Vagina (tissue), 2 donors: ENCODE measurements at regions not wholly inside any gene's neighbourhood (a gene's known extent, or its start where the extent isn't known, plus 50 kb on each side); places are given as distances from the start of the nearest gene placed in this dataset.

Experiments used
- DNase-seq, 2 donors: peaks; one replicate each; pipeline ENCODE4 v3.0.0-alpha.2; 2017; ENCODE audit errors: extremely low spot score in 2 of 2
- H3K27ac ChIP-seq: fragments of 200-600 bp; sonication (generic); one replicate; pipeline ENCODE4 v1.5.1; 2019
- H3K27me3 ChIP-seq: fragments of 200-600 bp; sonication (generic); one replicate; pipeline ENCODE4 v1.5.1; 2019
- H3K36me3 ChIP-seq, 2 donors: fragments of 200-600 bp; sonication (generic); one replicate each; pipeline ENCODE4 v1.5.1; 2017 to 2019
- H3K4me1 ChIP-seq: fragments of 200-600 bp; sonication (generic); one replicate; pipeline ENCODE4 v1.5.1; 2019
- H3K4me3 ChIP-seq, 2 donors: fragments of 200-600 bp; sonication (generic); 1 replicate in 1 of 2; 2 replicates in 1 of 2; pipeline ENCODE4 v1.5.1; 2016 to 2019
- H3K9me3 ChIP-seq: fragments of 200-600 bp; sonication (generic); one replicate; pipeline ENCODE4 v1.5.1; 2019
- POLR2A ChIP-seq, 2 donors: fragments of 450-650 bp; IDR thresholded peaks; one replicate each; pipeline ENCODE4 v1.6.1; 2017; ENCODE audit warnings: antibody characterized with exemption in 2 of 2, mild to moderate bottlenecking in 2 of 2, moderate library complexity in 2 of 2
- POLR2AphosphoS5 ChIP-seq, 2 donors: sonication (generic); formaldehyde crosslinking; IDR thresholded peaks; one replicate each; pipeline ENCODE4 v1.9.0; 2017; ENCODE audit warnings: antibody characterized with exemption in 2 of 2, mild to moderate bottlenecking in 2 of 2, low read depth in 1 of 2; ENCODE audit not compliant: insufficient read depth in 1 of 2
- intact Hi-C: fragments of 100-400 bp; cut with DNase I; formaldehyde crosslinking; loops from one replicate; pipeline ENCODE4 v1.15.1; 2023
- TF ChIP-seq, protein P1 (sequence below), 3 experiments: fragments of 450-650 bp in 2 of 3; fragments of 200-600 bp in 1 of 3; sonication (generic) in 1 of 3; IDR thresholded peaks; one replicate each; pipeline ENCODE4 v1.5.1; 2017 to 2019; ENCODE audit warnings: antibody characterized with exemption in 3 of 3, mild to moderate bottlenecking in 2 of 3, moderate library complexity in 2 of 3

DNA sequence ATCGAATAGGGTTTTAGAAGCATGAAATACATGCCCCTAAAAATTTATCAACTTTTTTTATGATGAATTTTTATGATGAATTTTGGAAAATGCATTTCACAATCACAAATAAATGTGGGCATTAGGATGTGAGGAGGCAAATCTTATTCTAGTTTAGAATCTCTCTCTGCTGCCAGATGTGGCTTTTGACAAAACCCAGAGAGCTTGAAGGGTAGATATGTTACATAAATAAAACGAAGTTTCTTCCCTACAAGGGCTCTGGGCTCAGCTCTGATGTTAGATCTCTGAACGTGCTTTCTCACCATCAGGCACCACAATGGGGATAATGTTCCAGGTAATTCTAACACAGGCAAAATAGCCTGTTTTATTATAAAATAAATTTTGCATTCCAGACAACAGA is 102.3 kb upstream of the ADAMTSL1 start:
- no peak overlapping the region for H3K27ac ChIP-seq
- no peaks in the 10 kb centered on the region for H3K4me1 ChIP-seq
- TF ChIP-seq POLR2A (IDR thresholded peaks at IDR 0.05), result no peak
- TF ChIP-seq, protein P1, sequence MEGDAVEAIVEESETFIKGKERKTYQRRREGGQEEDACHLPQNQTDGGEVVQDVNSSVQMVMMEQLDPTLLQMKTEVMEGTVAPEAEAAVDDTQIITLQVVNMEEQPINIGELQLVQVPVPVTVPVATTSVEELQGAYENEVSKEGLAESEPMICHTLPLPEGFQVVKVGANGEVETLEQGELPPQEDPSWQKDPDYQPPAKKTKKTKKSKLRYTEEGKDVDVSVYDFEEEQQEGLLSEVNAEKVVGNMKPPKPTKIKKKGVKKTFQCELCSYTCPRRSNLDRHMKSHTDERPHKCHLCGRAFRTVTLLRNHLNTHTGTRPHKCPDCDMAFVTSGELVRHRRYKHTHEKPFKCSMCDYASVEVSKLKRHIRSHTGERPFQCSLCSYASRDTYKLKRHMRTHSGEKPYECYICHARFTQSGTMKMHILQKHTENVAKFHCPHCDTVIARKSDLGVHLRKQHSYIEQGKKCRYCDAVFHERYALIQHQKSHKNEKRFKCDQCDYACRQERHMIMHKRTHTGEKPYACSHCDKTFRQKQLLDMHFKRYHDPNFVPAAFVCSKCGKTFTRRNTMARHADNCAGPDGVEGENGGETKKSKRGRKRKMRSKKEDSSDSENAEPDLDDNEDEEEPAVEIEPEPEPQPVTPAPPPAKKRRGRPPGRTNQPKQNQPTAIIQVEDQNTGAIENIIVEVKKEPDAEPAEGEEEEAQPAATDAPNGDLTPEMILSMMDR (IDR thresholded peaks at IDR 0.05), result no peak
- H3K27me3 ChIP-seq, result no peaks in the 10 kb centered on the region
- no peaks in the 10 kb centered on the region for H3K9me3 ChIP-seq
- H3K36me3 ChIP-seq, result no peaks in the 10 kb centered on the region
- H3K4me3 ChIP-seq, result no peak overlapping the region
- no peak for DNase-seq
- intact Hi-C loops, result no loop called here

DNA sequence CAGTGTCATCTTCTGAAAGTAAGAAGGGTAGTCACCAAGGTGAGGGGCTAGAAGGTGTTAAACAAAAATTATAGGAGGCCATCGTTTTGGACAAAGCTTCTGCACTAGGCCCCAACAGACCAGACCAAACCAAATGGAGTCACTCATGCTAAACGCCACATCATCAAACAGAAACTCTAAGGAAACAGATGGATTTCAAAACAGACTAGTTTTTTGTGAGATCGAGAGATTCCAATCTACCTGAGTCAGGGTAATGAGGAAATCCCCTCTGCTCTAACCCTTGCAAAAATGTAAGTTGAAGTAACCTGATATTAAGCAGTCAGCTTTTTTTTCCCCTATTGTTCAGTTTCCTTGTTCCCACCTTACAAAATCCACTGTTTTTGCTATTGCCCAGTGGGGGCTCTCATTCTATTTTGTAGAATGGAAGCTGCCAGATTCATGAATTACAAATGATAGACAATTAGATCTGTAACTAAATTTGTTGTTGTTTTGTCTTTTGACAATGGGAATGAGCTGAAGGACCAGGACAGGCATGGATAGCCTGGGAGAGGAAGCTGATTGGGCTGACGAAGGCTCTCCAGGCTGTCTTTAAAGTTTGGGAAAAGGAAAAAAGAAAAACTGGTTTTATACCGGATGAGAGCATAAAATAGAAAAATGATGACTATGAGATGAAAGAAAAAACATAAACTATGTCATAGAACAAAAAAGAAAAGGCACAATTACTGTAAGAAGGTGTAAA is 94.7 kb upstream of the ADAMTSL1 start:
- H3K27me3 ChIP-seq, result no peaks in the 10 kb centered on the region
- no peak overlapping the region for H3K27ac ChIP-seq
- no peaks in the 10 kb centered on the region for H3K4me1 ChIP-seq
- H3K4me3 ChIP-seq, result no peak overlapping the region
- DNase-seq, result no peak
- TF ChIP-seq, protein P1 (IDR thresholded peaks at IDR 0.05), result no peak
- TF ChIP-seq POLR2A (IDR thresholded peaks at IDR 0.05) (no peak), POLR2AphosphoS5 (IDR thresholded peaks at IDR 0.05; ENCODE audit: insufficient read depth in 1 of 2, low read depth in 1 of 2) (no peak)
- H3K9me3 ChIP-seq, result no peaks in the 10 kb centered on the region
- no peaks in the 10 kb centered on the region for H3K36me3 ChIP-seq
- intact Hi-C loops, result no loop called here

DNA sequence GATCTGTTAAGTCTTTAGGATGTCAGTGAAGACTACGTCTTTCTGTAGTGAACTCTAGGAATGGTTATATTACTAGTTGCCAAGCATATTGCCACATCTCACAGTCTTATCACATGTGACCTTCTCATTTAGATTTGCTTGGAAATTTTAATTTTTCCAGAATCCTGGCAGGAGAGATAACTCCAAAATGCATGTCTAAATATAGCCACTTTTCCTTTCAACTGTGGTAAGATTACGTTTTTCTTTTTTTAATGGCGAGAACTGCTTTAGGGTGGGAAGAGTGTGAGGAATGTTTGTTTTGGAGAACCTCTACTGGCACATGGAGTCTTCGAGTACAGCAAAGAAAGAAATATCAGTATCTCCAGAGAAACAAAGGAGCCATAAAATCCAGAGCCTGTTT is 91.7 kb upstream of the ADAMTSL1 start:
- no peaks in the 10 kb centered on the region for H3K9me3 ChIP-seq
- no peak overlapping the region for H3K27ac ChIP-seq
- H3K4me3 ChIP-seq, result no peak overlapping the region
- TF ChIP-seq POLR2A (IDR thresholded peaks at IDR 0.05) (no peak), POLR2AphosphoS5 (IDR thresholded peaks at IDR 0.05; ENCODE audit: insufficient read depth in 1 of 2, low read depth in 1 of 2) (no peak)
- TF ChIP-seq, protein P1 (IDR thresholded peaks at IDR 0.05), result no peak
- intact Hi-C loops, result no loop called here
- no peaks in the 10 kb centered on the region for H3K4me1 ChIP-seq
- H3K36me3 ChIP-seq, result no peaks in the 10 kb centered on the region
- no peak for DNase-seq
- no peaks in the 10 kb centered on the region for H3K27me3 ChIP-seq

DNA sequence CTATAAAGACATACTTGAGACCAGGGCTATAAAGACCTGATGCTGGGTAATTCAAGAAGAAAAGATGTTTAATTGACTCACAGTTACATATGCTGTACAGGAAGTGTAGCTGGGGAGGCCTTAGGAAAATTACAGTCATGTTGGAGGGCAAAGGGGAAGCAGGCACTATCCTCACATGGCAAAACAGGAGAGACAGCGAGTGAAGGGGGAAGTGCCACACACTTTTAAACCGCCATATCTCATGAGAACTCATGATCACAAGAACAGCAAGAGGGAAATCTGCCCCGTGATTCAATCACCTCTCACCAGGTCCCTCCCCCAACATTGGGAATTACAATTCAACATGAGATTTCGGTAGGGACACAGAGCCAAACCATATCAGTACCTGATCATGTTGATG is 89.9 kb upstream of the ADAMTSL1 start:
- TF ChIP-seq POLR2AphosphoS5 (IDR thresholded peaks at IDR 0.05; ENCODE audit: insufficient read depth in 1 of 2, low read depth in 1 of 2), result no peak
- no peak overlapping the region for H3K27ac ChIP-seq
- no peaks in the 10 kb centered on the region for H3K36me3 ChIP-seq
- no peaks in the 10 kb centered on the region for H3K27me3 ChIP-seq
- intact Hi-C loops, result no loop called here
- DNase-seq, result no peak
- H3K4me1 ChIP-seq, result no peaks in the 10 kb centered on the region
- H3K9me3 ChIP-seq, result no peaks in the 10 kb centered on the region
- no peak overlapping the region for H3K4me3 ChIP-seq

DNA sequence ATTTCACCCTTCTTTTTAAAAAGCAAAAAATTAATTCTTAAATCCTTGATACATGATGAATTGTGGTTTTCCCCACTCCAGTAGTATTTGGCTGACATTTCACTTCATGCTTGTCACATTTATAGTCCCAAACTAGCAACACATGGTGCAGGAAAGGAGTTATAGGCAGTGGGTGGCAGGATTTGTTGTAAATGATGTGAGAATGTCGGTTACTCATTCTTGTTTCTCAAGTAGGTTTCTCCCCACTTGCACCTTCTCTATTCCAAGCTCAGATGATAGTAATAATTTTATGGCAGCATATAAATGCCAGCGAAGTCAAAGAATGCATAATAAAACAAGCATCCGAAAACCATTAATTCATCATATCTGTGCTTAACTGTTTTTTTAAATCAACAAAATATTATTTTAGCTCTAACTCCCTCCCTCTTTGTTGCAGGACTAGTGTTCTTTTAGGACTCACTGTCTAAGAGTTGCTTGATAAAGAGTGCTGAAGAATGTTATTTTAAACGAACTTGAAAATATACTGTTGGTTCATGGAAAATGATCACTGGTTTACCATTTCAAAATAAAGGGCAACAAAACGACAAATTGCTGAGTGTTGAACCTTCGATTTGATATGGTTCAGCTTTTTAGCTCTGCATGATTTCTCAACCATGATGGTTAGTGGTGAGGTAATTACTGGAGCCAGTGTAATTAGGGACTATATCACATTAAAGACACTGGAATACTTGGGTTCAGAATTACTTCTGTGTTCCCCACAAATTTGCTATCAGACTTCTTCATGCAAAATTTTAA is 88.1 kb upstream of the ADAMTSL1 start:
- DNase-seq, result no peak
- H3K36me3 ChIP-seq, result no peaks in the 10 kb centered on the region
- intact Hi-C loops, result no loop called here
- no peaks in the 10 kb centered on the region for H3K9me3 ChIP-seq
- no peaks in the 10 kb centered on the region for H3K27me3 ChIP-seq
- no peak overlapping the region for H3K4me3 ChIP-seq
- H3K27ac ChIP-seq, result no peak overlapping the region
- no peaks in the 10 kb centered on the region for H3K4me1 ChIP-seq
- TF ChIP-seq POLR2A (IDR thresholded peaks at IDR 0.05), result no peak
- TF ChIP-seq, protein P1 (IDR thresholded peaks at IDR 0.05), result no peak
- TF ChIP-seq POLR2AphosphoS5 (IDR thresholded peaks at IDR 0.05; ENCODE audit: insufficient read depth in 1 of 2, low read depth in 1 of 2), result no peak
